Right lobe of liver (tissue), 4 donors: ENCODE measurements at regions not wholly inside any gene's neighbourhood (a gene's known extent, or its start where the extent isn't known, plus 50 kb on each side); places are given as distances from the start of the nearest gene placed in this dataset.

Experiments
- POLR2A ChIP-seq: fragments of 450-650 bp; IDR thresholded peaks from one replicate; pipeline ENCODE4 v1.6.1; 2017; ENCODE audit warnings: antibody characterized with exemption, mild to moderate bottlenecking
- TF ChIP-seq, protein P1 (sequence below), 4 donors: fragments of 200-600 bp in 3 of 4; fragments of 450-650 bp in 1 of 4; IDR thresholded peaks; one replicate each; pipeline versions ENCODE4 v1.5.1 to v1.8.0; 2016 to 2022; ENCODE audit warnings: antibody characterized with exemption in 4 of 4, mild to moderate bottlenecking in 2 of 4
- donor health status: DM: no; HTN: no; CAD: no.
- donor health status: DM: no; HTN: no; CAD: no.
- donor health status: DM: no; HTN: yes; CAD: no.

DNA sequence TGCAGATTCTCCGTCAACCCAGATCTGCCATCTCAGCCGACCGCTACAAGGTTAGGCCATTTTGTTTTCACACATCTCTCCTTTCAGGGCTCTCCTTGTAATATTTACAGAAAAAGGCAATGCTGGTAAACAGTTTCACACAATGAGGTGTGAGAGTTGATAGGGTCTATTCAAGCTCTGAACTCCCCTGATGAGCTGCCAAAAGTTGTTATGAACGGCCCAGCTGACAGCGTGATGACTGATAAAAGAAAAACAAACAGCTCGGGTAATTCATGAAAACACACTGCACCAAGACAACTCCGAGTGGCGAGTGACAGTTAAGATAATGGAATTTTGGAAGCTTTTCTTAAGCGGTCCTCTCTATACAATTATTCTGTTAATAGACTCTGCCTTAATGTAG, 68.1 kb upstream of the IRX5 start:
- TF ChIP-seq, protein P1, sequence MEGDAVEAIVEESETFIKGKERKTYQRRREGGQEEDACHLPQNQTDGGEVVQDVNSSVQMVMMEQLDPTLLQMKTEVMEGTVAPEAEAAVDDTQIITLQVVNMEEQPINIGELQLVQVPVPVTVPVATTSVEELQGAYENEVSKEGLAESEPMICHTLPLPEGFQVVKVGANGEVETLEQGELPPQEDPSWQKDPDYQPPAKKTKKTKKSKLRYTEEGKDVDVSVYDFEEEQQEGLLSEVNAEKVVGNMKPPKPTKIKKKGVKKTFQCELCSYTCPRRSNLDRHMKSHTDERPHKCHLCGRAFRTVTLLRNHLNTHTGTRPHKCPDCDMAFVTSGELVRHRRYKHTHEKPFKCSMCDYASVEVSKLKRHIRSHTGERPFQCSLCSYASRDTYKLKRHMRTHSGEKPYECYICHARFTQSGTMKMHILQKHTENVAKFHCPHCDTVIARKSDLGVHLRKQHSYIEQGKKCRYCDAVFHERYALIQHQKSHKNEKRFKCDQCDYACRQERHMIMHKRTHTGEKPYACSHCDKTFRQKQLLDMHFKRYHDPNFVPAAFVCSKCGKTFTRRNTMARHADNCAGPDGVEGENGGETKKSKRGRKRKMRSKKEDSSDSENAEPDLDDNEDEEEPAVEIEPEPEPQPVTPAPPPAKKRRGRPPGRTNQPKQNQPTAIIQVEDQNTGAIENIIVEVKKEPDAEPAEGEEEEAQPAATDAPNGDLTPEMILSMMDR (IDR thresholded peaks at IDR 0.05) = no peak
- TF ChIP-seq POLR2A = no peak
